ENCODE measurements at regions not wholly inside any gene's neighbourhood (a gene's known extent, or its start where the extent isn't known, plus 50 kb on each side); places are given as distances from the start of the nearest gene placed in this dataset.

DNA sequence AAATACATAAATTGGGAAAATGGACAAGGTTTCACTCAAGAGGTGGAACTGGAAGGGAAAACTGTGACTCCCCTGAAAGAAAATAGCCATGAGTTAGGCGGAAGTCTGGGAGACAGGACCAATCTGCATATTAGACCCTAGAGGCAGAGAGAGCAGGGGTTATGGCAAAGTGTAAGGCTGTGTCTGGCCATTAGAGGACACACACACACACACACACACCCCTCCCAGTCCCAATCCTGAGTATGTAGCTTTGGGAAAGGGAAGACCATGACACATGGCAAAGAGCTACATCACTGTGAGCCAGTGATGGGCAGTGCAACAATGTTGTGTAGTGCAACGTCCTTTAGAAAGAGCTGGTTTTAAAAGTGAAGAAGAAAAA lies 479.9 kb upstream of the NXPH2 start:
- DNase-seq (ENCODE audit: low read depth): no peak
- no peak overlapping the region for H3K4me3 ChIP-seq (ENCODE audit: low read depth, low read length)

- H3K4me3 ChIP-seq (ENCODE audit: low read depth, low read length): no peak overlapping the region
- DNase-seq (ENCODE audit: low read depth): no peak
Measured at GRCh38 chr2:139259422-139260051, 479.3 kb upstream of the NXPH2 start.

DNA sequence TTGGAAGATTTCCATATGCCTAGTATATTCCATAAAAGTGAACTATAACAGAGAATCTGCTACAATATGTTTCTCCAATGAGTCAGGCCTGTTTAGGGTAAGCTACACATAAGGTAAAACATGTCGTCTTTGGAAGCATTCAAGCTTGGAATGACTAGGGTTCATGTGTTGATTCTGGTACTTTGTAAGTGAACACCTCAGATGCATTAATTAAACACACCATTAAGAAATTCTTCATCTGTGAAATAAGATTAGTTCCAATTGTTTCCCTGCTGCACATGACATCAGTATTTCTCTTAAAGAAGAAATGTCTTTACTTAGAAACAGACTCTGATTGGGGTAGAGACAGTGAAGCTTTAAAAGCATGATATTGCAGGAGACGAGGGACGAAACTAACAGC lies 461.1 kb upstream of the NXPH2 start:
- H3K4me3 ChIP-seq (ENCODE audit: low read depth, low read length): no peak overlapping the region
- DNase-seq (ENCODE audit: low read depth): no peak

DNA sequence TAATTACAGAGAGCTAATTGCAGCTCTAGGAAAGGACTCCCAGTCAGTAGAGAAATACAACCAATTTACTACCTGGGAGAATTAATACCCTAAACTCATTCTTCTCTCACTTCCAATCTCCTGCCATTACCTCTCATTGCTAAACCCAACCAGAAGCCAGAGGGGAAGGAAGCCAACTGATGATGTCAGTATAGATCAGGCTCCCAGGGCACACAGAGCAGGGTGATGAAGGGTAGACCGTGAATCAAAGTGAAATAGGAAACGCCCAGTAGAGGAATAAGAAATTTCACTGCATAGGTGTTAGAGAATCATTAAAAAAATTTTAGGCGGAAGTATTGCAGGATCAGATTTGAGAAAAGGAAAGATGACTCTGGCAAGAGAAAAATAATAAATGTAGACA lies 456.8 kb upstream of the NXPH2 start:
- no peak for DNase-seq (ENCODE audit: low read depth)
- no peak overlapping the region for H3K4me3 ChIP-seq (ENCODE audit: low read depth, low read length)

DNA sequence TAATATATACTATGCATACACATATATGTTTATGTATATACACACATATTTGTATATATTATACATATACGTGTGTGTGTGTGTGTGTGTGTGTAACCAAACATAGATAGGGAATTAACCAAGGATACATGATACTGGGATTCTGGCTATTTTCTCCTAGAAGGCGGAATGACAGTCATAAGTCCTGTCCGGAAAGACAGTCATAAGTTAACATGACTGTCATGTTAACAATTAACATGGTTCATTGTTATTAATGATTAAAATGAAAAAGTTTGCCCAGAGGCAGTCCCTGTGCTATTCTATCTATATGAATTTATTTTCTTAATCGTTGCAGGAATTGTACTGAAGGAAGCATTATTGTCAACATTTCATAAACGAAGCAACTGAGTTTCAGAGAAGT lies 450.7 kb upstream of the NXPH2 start:
- H3K4me3 ChIP-seq (ENCODE audit: low read depth, low read length): no peak overlapping the region
- no peak for DNase-seq (ENCODE audit: low read depth)

- no peak for DNase-seq (ENCODE audit: low read depth)
- no peak overlapping the region for H3K4me3 ChIP-seq (ENCODE audit: low read depth, low read length)
Measured at GRCh38 chr2:139228276-139228675, 448.1 kb upstream of the NXPH2 start.

DNA sequence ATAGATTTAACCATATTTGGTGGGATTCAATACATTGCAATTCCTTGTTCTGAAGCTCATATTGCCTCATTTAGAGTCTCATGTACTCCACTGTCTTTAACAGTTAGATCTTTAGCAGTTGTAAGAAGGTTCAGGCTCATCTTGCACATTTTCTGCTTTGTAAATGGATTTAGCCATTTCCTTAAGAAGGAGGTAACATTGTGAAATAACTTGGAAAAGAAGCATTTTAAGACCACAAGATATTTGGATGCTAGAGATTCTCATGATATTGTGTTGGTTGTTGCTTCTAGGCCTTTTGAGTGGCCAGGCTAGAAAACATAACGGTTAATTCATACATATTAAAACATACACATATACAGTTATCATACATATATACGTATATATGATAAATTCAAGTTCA lies 445.8 kb upstream of the NXPH2 start:
- no peak for DNase-seq (ENCODE audit: low read depth)
- H3K4me3 ChIP-seq (ENCODE audit: low read depth, low read length): no peak overlapping the region

DNA sequence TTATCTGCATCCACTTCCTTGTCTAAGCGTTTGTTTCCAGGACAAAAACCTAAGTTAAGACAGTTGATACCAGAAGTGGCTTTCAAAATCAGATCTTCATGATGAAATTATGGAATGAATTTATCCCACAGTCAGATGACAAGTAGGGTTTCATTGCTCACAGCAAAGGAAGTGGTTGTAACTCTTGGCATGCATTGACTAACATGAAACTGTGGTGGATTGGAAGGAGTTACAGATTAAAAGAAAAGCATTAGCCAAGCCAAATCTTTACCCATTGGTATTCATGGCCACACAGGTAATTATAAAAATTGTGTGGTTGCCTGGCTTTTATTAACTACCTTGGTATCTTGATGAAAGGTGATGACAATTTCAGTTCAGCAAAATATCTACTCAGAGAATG lies 438.0 kb upstream of the NXPH2 start:
- H3K4me3 ChIP-seq (ENCODE audit: low read depth, low read length): no peak overlapping the region
- DNase-seq (ENCODE audit: low read depth): no peak

DNA sequence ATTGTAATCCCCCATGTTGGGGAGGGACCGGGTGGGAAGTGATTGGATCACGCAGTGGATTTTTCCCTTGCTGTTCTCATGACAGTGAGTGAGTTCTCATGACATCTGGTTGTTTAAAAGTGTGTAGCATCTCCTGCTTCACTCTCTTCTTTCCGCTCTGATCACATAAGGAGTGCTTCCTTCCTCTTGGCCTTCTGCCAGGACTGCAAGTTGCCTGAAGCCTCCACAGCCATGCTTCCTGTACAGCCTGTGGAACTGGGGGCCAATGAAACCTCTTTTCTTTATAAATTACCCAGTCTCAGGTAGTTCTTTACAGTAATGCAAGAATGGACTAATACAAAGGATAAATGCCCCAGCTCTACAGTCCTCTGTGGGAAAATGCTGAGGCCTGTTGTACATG lies 437.5 kb upstream of the NXPH2 start:
- H3K4me3 ChIP-seq (ENCODE audit: low read depth, low read length): no peak overlapping the region

DNA sequence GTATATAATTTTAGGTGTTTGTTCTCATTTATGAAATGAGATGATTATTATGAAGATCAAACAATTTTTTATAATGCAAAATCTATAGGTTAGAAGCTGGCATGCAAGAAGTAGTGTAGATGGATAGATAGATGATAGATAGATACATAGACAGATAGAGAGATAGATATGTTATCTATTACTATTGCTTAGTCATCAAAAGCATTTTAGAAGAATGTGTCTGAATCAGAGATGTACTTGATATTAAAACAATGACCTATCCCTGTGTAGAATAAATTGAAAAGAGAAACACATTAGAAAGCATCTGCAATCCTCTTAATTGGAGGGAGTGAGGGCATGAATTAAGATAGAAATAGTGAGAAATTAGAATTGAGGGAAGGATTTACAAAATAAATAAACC lies 436.2 kb upstream of the NXPH2 start:
- H3K4me3 ChIP-seq (ENCODE audit: low read depth, low read length): no peak overlapping the region
- no peak for DNase-seq (ENCODE audit: low read depth)

More for the DNA sequence above, 437.5 kb upstream of the NXPH2 start:
- DNase-seq (ENCODE audit: low read depth): no peak

DNA sequence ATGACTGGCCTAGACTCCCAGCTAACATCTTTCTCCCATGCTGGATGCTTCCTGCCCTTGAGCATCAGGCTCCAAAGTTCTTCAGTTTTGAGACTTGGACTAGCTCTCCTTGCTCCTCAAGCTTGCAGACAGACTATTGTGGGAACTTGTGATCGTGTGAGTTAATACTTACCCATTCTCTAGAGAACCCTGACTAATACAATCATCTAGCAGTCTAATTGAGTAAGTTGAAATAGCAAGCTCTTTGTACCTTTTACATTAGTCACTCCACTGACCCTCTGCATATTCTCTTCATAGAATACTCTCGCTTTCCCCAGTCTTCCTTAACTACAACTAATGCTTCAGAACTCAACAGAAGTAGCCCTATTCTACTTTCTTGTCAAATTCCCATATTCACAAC lies 434.6 kb upstream of the NXPH2 start:
- no peak overlapping the region for H3K4me3 ChIP-seq (ENCODE audit: low read depth, low read length)
- peak; percentile 3 for DNase-seq (ENCODE audit: low read depth)

DNA sequence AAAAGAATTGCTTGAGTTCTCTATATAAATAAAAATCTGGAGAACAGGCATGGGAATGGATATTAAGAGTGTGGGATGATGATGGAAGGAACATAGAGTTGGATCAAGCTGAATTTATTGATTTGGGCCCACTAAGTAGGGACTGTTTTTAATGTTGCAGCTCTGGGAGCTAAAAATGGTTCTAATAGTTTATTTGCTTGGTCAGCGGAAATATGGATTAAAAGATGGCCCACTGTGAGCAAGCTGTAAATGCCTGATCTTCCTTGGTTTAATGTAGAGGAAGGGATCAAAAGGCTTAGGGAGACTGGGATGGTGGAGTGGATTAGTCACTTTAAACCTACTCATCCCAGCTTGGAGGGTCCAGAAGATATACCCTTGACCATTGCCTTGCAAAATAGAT lies 429.4 kb upstream of the NXPH2 start:
- H3K4me3 ChIP-seq (ENCODE audit: low read depth, low read length): no peak overlapping the region
- DNase-seq (ENCODE audit: low read depth): no peak

DNA sequence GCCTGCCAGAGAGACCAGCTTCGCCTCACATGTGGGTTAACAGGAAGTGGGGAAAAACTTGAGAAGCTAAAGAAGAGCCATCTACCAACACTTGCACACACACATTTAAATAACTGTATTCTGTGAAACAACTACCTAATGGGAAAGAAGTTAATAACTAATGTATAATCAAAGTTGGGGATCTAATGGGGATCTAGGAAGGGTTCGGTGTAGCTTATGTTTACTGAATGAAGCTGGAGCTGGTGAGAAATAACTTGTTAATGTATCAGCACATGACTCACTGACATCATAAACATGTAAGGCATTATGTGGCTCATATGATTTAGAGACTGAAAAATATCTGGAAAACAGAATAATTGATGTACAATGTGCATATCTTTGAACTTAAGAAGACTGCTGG lies 421.3 kb upstream of the NXPH2 start:
- no peak for DNase-seq (ENCODE audit: low read depth)
- H3K4me3 ChIP-seq (ENCODE audit: low read depth, low read length): no peak overlapping the region

DNA sequence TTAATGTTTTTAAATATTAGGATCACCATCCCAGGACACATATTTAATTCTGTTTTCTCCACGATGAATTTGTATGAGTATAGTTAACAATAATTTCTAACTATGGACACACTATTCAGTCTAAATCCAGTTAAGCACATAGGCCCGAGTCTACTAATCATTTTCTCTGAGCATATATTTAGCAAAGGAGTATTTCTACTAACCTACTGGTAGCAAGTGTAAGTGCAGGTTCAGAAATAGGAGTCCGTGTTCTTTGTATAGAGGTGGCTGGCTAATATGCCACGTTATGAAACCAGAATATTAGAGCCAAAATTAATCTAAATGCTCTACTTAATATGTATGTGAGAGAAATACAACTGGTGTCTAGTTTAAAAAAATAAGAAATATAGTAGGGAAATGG lies 416.6 kb upstream of the NXPH2 start:
- no peak for DNase-seq (ENCODE audit: low read depth)
- H3K4me3 ChIP-seq (ENCODE audit: low read depth, low read length): no peak overlapping the region

DNA sequence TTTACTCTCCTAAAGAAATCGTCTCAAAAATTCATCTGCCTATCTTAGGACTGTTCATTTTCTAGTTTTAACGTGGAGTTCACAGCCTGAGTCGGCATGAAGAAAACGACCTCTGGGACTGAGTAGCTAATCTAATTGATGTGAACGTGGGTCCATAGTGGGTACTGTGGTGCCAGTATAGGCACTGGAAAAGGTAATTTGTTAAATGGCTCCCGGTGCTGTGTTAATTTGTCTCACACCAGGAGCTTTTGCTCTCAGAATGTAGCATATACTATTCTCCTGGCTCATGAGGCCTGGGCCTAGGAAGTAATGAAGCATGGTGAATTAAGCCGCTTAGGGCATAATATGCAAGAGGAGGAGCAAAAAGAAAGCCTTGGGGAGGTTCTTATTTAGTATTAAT lies 414.4 kb upstream of the NXPH2 start:
- DNase-seq (ENCODE audit: low read depth): no peak

DNA sequence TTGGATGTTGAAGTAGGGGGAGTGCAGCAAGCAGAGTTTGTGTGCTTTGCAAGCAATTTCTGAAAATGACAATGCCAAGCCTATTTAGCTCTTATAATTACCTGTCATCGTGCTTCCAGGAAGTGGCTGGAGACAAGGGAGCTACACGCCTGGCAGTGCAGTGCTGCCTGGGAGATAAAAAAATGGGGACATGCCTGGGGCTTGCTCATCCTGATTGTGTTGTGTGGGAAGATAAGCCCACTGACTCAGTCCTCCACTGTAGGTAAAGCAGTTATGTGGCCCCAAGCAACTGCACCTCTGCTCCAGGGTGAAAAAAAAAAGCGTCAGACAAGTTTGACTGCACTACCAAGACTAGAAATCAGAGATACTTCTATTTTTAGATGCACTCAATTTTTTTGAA lies 396.9 kb upstream of the NXPH2 start:
- DNase-seq (ENCODE audit: low read depth): no peak

More for the DNA sequence above, 414.4 kb upstream of the NXPH2 start:
- no peak overlapping the region for H3K4me3 ChIP-seq (ENCODE audit: low read depth, low read length)

DNA sequence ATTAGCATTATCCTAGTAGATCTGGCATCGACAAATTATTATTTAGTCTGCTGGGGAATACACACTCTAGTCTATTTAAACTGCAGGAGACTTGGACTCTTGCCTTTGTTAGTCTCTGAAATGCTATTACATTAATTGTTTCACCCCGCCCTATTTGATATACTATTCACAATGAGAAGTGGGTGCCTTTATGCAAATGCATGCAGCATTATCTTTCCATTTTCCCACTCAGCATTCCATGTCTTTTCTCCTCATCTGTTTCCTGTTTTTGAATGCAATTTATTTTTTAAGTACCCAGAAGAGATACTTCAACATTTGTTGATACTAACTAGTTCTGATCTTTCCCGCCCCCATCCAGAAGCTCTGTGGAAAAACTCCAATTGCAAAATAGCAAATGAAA lies 395.3 kb upstream of the NXPH2 start:
- H3K4me3 ChIP-seq (ENCODE audit: low read depth, low read length): no peak overlapping the region
- no peak for DNase-seq (ENCODE audit: low read depth)

More for the DNA sequence above, 396.9 kb upstream of the NXPH2 start:
- no peak overlapping the region for H3K4me3 ChIP-seq (ENCODE audit: low read depth, low read length)

- no peak for DNase-seq (ENCODE audit: low read depth)
- H3K4me3 ChIP-seq (ENCODE audit: low read depth, low read length): no peak overlapping the region
Measured at GRCh38 chr2:139170406-139170805, 390.2 kb upstream of the NXPH2 start.

GRCh38 chr2:139165601-139166000 lies 385.4 kb upstream of the NXPH2 start:
- no peak overlapping the region for H3K4me3 ChIP-seq (ENCODE audit: low read depth, low read length)
- no peak for DNase-seq (ENCODE audit: low read depth)

GRCh38 chr2:139165041-139165440 lies 384.9 kb upstream of the NXPH2 start:
- DNase-seq (ENCODE audit: low read depth): no peak
- no peak overlapping the region for H3K4me3 ChIP-seq (ENCODE audit: low read depth, low read length)

DNA sequence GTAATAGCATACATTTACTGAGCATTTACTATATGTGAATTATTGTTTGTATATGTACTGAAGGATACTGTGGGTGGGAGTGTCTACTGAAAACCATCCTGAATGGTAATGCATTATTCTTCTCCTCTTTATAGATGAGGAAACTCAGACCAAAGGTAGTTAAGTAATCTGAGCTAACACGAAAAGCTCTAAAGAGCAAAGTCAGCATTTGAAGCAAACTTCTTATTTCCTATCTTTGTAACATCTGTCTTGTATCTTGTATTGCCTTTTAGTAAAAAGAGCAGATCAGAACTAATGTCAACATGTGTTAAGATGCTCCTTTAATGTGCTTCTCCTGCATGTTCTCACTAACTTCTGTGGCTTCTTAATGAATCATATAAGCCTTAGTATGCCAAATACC lies 382.8 kb upstream of the NXPH2 start:
- no peak overlapping the region for H3K4me3 ChIP-seq (ENCODE audit: low read depth, low read length)
- no peak for DNase-seq (ENCODE audit: low read depth)

GRCh38 chr2:139162456-139162855 lies 382.3 kb upstream of the NXPH2 start:
- H3K4me3 ChIP-seq (ENCODE audit: low read depth, low read length): no peak overlapping the region
- no peak for DNase-seq (ENCODE audit: low read depth)
